GM12878 (cell line): ENCODE measurements at regions not wholly inside any gene's neighbourhood (a gene's known extent, or its start where the extent isn't known, plus 50 kb on each side); places are given as distances from the start of the nearest gene placed in this dataset.

ENCODE experiments used
- ATAC-seq: fragments of 200-7000 bp; cut with Tn5 transposase; 3 replicates; pipeline ENCODE4 v1.9.1; 2020; ENCODE audit warnings: mild to moderate bottlenecking, moderate library complexity
- BruUV-seq: library from RNA; stranded (reverse); fragments of 400-500 nt; replicated peaks from 2 replicates; lab custom pipeline; 2021; lab: Mats Ljungman, UMichigan
- CTCF ChIA-PET: fragments of 300-600 bp; sonication (Branson Sonifier 250); formaldehyde crosslinking; extraction: SDS; loops from one replicate; lab custom pipeline; 2021; ENCODE audit warnings: inconsistent platforms; lab: Yijun Ruan, JAX
- POLR2A ChIA-PET: fragments of 350-600 bp; formaldehyde crosslinking; extraction: SDS; loops from one replicate; lab custom pipeline; 2021; ENCODE audit warnings: inconsistent platforms; lab: Charles Lee
- RAD21 ChIA-PET: fragments of 300-600 bp; sonication (Branson Sonifier 250); formaldehyde crosslinking; loops from one replicate; lab custom pipeline; 2023; ENCODE audit warnings: antibody characterized with exemption; ENCODE audit not compliant: unreplicated experiment; lab: Charles Lee
- SMC1A ChIA-PET: fragments of 300-600 bp; sonication (Branson Sonifier 250); formaldehyde crosslinking; loops from one replicate; lab custom pipeline; 2023; ENCODE audit not compliant: unreplicated experiment, uncharacterized antibody; lab: Charles Lee
- DNase-seq: peaks from one replicate; pipeline ENCODE4 v3.0.0-alpha.2; 2011; ENCODE audit warnings: low read depth, low spot score
- FAIRE-seq: peaks from 3 replicates; lab custom pipeline; 2011; peaks lifted over from hg19 to GRCh38; lab: Jason Lieb, UNC
- H2AFZ ChIP-seq: 2 replicates; pipeline ENCODE4 v1.6.0; 2011; ENCODE audit warnings: low read depth, low read length, control low read depth; ENCODE audit not compliant: control insufficient read depth
- H3K27ac ChIP-seq: 2 replicates; pipeline ENCODE4 v1.5.1; 2011; ENCODE audit warnings: control low read depth; ENCODE audit not compliant: control insufficient read depth, insufficient read depth
- H3K27me3 ChIP-seq, 2 experiments: replicated peaks in 1 of 2; 2 replicates each; pipeline versions ENCODE4 v1.6.0 to v1.6.1; 2011; ENCODE audit warnings: low read length in 1 of 2; ENCODE audit not compliant: control insufficient read depth in 2 of 2, insufficient read depth in 2 of 2
- H3K36me3 ChIP-seq, 2 experiments: 2 replicates each; pipeline ENCODE4 v1.5.1; 2011; ENCODE audit warnings: low read length in 1 of 2; ENCODE audit not compliant: control insufficient read depth in 2 of 2, insufficient read depth in 2 of 2
- H3K4me1 ChIP-seq: 2 replicates; pipeline ENCODE4 v1.6.1; 2011; ENCODE audit warnings: mild to moderate bottlenecking, low read length, moderate library complexity, mixed read lengths; ENCODE audit not compliant: control insufficient read depth, insufficient read depth
- H3K4me2 ChIP-seq: 2 replicates; pipeline ENCODE4 v1.6.0; 2011; ENCODE audit warnings: control low read depth; ENCODE audit not compliant: control insufficient read depth, insufficient read depth
- H3K4me3 ChIP-seq: fragments of 200-600 bp; sonication (generic); 2 replicates; pipeline ENCODE4 v1.5.1; 2016
- H3K79me2 ChIP-seq: 2 replicates; pipeline ENCODE4 v1.6.0; 2011; ENCODE audit warnings: low read length; ENCODE audit not compliant: control insufficient read depth, insufficient read depth
- H3K9ac ChIP-seq: 2 replicates; pipeline ENCODE4 v1.8.0; 2011; ENCODE audit warnings: low read length, control low read depth, mixed read lengths; ENCODE audit not compliant: control insufficient read depth, insufficient read depth
- H3K9me3 ChIP-seq: replicated peaks from 3 replicates; pipeline ENCODE4 v1.5.1; 2011; ENCODE audit warnings: mild to moderate bottlenecking, low read length; ENCODE audit not compliant: control insufficient read depth, insufficient read depth
- H4K20me1 ChIP-seq: 2 replicates; pipeline ENCODE4 v1.6.0; 2011; ENCODE audit not compliant: control insufficient read depth, insufficient read depth
- ATF7 ChIP-seq: fragments of 450-650 bp; IDR thresholded peaks from 2 replicates; pipeline ENCODE4 v1.6.1; 2016; ENCODE audit warnings: low read depth, mild to moderate bottlenecking
- BRCA1 ChIP-seq: IDR thresholded peaks from 2 replicates; pipeline ENCODE4 v1.6.1; 2011; ENCODE audit warnings: low read depth, low read length, improper control_type of control experiment
- CBX5 ChIP-seq: sonication (generic); IDR thresholded peaks from 2 replicates; pipeline ENCODE4 v1.6.1; 2016; ENCODE audit warnings: low read depth, moderate library complexity, mild to moderate bottlenecking, inconsistent platforms
- EP300 ChIP-seq, 2 experiments: fragments of 150-350 bp in 1 of 2; IDR thresholded peaks; 2 replicates each; pipeline ENCODE4 v1.6.1; 2011 to 2012; ENCODE audit warnings: low read depth in 2 of 2, low read length in 2 of 2, borderline replicate concordance in 1 of 2, improper control_type of control experiment in 1 of 2, inconsistent platforms in 1 of 2; ENCODE audit not compliant: control insufficient read depth in 1 of 2
- HDGF ChIP-seq: fragments of 450-650 bp; IDR thresholded peaks from 2 replicates; pipeline ENCODE4 v1.6.1; 2016; ENCODE audit warnings: antibody characterized with exemption
- IKZF2 ChIP-seq, 2 experiments: fragments of 450-650 bp; IDR thresholded peaks; 2 replicates each; pipeline ENCODE4 v1.6.1; 2017; ENCODE audit warnings: mild to moderate bottlenecking in 2 of 2, moderate library complexity in 2 of 2
- IRF3 ChIP-seq: fragments of 450-650 bp; IDR thresholded peaks from 2 replicates; pipeline ENCODE4 v1.6.1; 2014; ENCODE audit warnings: mild to moderate bottlenecking
- KDM1A ChIP-seq: fragments of 200-600 bp; sonication (generic); IDR thresholded peaks from 2 replicates; pipeline ENCODE4 v1.6.1; 2016; ENCODE audit warnings: borderline replicate concordance
- MLLT1 ChIP-seq: fragments of 450-650 bp; IDR thresholded peaks from 2 replicates; pipeline ENCODE4 v1.6.1; 2016; ENCODE audit warnings: mild to moderate bottlenecking
- MTA3 ChIP-seq: IDR thresholded peaks from 2 replicates; pipeline ENCODE4 v1.6.1; 2012; ENCODE audit warnings: low read length, inconsistent platforms, borderline replicate concordance
- PBX3 ChIP-seq: IDR thresholded peaks from 2 replicates; pipeline ENCODE4 v1.6.1; 2011; ENCODE audit warnings: mild to moderate bottlenecking, low read depth, low read length, moderate library complexity; ENCODE audit not compliant: insufficient replicate concordance
- POU2F2 ChIP-seq: IDR thresholded peaks from 3 replicates; pipeline ENCODE4 v1.6.1; 2011; ENCODE audit warnings: low read depth, mild to moderate bottlenecking, low read length, borderline replicate concordance
- RB1 ChIP-seq: fragments of 450-650 bp; formaldehyde crosslinking; IDR thresholded peaks from 2 replicates; pipeline ENCODE4 v1.6.1; 2017; ENCODE audit warnings: mild to moderate bottlenecking, borderline replicate concordance
- RFX5 ChIP-seq: IDR thresholded peaks from 2 replicates; pipeline ENCODE4 v1.6.1; 2011; ENCODE audit warnings: low read depth, low read length, improper control_type of control experiment
- TCF12 ChIP-seq: IDR thresholded peaks from 2 replicates; pipeline ENCODE4 v1.6.1; 2011; ENCODE audit warnings: low read depth, mild to moderate bottlenecking, low read length
- ZBED1 ChIP-seq: IDR thresholded peaks from 2 replicates; pipeline ENCODE4 v1.6.1; 2016; ENCODE audit warnings: borderline replicate concordance
- ZNF274 ChIP-seq: IDR thresholded peaks from one replicate; pipeline ENCODE4 v1.8.0; 2011; ENCODE audit not compliant: insufficient read length, insufficient read depth
- ZNF592 ChIP-seq: fragments of 450-650 bp; IDR thresholded peaks from 2 replicates; pipeline ENCODE4 v1.6.1; 2017; ENCODE audit warnings: mild to moderate bottlenecking, moderate library complexity
- WGBS: methylation state at CpG from one replicate; pipeline ENCODE4 v1.1.6; 2016; ENCODE audit warnings: low lambda C conversion rate; ENCODE audit not compliant: insufficient replicate concordance, insufficient coverage; ENCODE audit errors: missing lambda C conversion rate; 5-methylcytosine and 5-hydroxymethylcytosine counted together
- in situ Hi-C: fragments of 300-500 bp; cut with MboI; formaldehyde crosslinking; loops from 9 replicates; pipeline ENCODE4 v1.14.3; 2018; ENCODE audit warnings: mixed read lengths
- intact Hi-C: fragments of 100-400 bp; cut with micrococcal nuclease; formaldehyde crosslinking; loops from one replicate; pipeline ENCODE4 v1.14.2; 2022; ENCODE audit not compliant: unreplicated experiment

- no peak for TF ChIP-seq RFX5
- TF ChIP-seq RB1 = no peak
- TF ChIP-seq IKZF2 (IDR thresholded peaks at IDR 0.05) = no peak
- no peak for TF ChIP-seq BRCA1
- TF ChIP-seq ZBED1 = no peak
- no peak for TF ChIP-seq CBX5
- no peak for TF ChIP-seq MLLT1
- TF ChIP-seq MTA3 = no peak
- no peak for TF ChIP-seq HDGF
- TF ChIP-seq, all 136 proteins: peak for 0
These were observed 55.4 kb upstream of the GRIK3 start (continued) for GRCh38 chr1:37089750-37090149.

GRCh38 chr1:37090671-37091070, 56.4 kb upstream of the GRIK3 start:
- in situ Hi-C loops (no loop called here), intact Hi-C loops (no loop called here)
- H3K27me3 ChIP-seq = no peaks in the 10 kb centered on the region
- ChIA-PET RAD21 (no interaction called here), SMC1A (no interaction called here), CTCF (no interaction called here), POLR2A (no interaction called here)
- no peak overlapping the region for H2AFZ ChIP-seq
- WGBS = 97% methylated on average over 2 of the region's 2 CpGs
- H3K36me3 ChIP-seq = no peaks in the 10 kb centered on the region
- ATAC-seq = no peak
- no peak for FAIRE-seq
- no peaks in the 10 kb centered on the region for H3K79me2 ChIP-seq
- no peak overlapping the region for H3K27ac ChIP-seq
- no peak overlapping the region for H3K4me3 ChIP-seq
- no TSS peak for BruUV-seq
- no peaks in the 10 kb centered on the region for H3K9me3 ChIP-seq
- H3K9ac ChIP-seq = no peak overlapping the region
- H4K20me1 ChIP-seq = no peaks in the 10 kb centered on the region
- H3K4me2 ChIP-seq = no peak overlapping the region
- peaks cover 5% of the 10 kb centered on the region; the same call in 1 of the 2 replicates for H3K4me1 ChIP-seq
- no peak for DNase-seq
- no peak for TF ChIP-seq ZNF274
- TF ChIP-seq IRF3 = no peak
- TF ChIP-seq POU2F2 = no peak
- TF ChIP-seq PBX3 = no peak
- TF ChIP-seq ATF7 = no peak
- TF ChIP-seq ZNF592 = no peak
- TF ChIP-seq EP300 (IDR thresholded peaks at IDR 0.05; ENCODE audit: borderline replicate concordance in 1 of 2, control insufficient read depth in 1 of 2, low read depth in 2 of 2, low read length in 2 of 2) = no peak
- no peak for TF ChIP-seq TCF12
- TF ChIP-seq KDM1A = no peak
